Stomach (tissue), 4 donors: ENCODE measurements at regions not wholly inside any gene's neighbourhood (a gene's known extent, or its start where the extent isn't known, plus 50 kb on each side); places are given as distances from the start of the nearest gene placed in this dataset.

Source experiments
- EP300 ChIP-seq: sonication (generic); formaldehyde crosslinking; IDR thresholded peaks from one replicate; pipeline ENCODE4 v1.6.1; 2017; ENCODE audit warnings: antibody characterized with exemption
- POLR2A ChIP-seq, 4 donors: fragments of 450-650 bp; IDR thresholded peaks; one replicate each; pipeline ENCODE4 v1.6.1; 2016; ENCODE audit warnings: antibody characterized with exemption in 4 of 4, control low read depth in 2 of 4, mild to moderate bottlenecking in 1 of 4, moderate library complexity in 1 of 4
- POLR2AphosphoS5 ChIP-seq, 3 donors: sonication (generic); formaldehyde crosslinking; IDR thresholded peaks; one replicate each; pipeline ENCODE4 v1.6.1; 2016; ENCODE audit warnings: antibody characterized with exemption in 3 of 3
- TF ChIP-seq, protein P1 (sequence below), 7 experiments: fragments of 450-650 bp in 4 of 7; fragments of 200-600 bp in 3 of 7; sonication (generic) in 3 of 7; IDR thresholded peaks; one replicate each; pipeline ENCODE4 v1.5.1; 2016 to 2019; ENCODE audit warnings: antibody characterized with exemption in 7 of 7, control low read depth in 2 of 7, mild to moderate bottlenecking in 1 of 7

DNA sequence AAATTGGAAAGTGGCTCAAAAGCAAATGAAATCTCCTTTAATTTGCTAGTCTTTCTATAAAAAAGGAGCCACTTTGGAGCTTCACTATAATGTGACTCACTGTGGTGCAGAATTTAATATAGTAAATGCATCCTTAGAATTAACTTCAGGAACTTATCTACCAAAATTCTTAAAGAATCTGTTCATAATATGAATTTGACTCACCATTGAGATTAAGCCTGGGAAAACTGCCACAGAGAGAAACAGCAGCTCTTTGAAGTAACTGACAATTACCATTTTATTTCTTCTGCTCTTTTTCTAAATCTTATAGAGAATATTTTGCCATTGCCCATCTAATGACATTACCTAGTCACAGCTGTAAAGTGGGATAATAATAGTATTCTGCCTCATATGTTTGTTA is 211.9 kb upstream of the CDH6 start:
- TF ChIP-seq, protein P1, sequence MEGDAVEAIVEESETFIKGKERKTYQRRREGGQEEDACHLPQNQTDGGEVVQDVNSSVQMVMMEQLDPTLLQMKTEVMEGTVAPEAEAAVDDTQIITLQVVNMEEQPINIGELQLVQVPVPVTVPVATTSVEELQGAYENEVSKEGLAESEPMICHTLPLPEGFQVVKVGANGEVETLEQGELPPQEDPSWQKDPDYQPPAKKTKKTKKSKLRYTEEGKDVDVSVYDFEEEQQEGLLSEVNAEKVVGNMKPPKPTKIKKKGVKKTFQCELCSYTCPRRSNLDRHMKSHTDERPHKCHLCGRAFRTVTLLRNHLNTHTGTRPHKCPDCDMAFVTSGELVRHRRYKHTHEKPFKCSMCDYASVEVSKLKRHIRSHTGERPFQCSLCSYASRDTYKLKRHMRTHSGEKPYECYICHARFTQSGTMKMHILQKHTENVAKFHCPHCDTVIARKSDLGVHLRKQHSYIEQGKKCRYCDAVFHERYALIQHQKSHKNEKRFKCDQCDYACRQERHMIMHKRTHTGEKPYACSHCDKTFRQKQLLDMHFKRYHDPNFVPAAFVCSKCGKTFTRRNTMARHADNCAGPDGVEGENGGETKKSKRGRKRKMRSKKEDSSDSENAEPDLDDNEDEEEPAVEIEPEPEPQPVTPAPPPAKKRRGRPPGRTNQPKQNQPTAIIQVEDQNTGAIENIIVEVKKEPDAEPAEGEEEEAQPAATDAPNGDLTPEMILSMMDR (IDR thresholded peaks at IDR 0.05): no peak
- TF ChIP-seq POLR2A (IDR thresholded peaks at IDR 0.05) (no peak), POLR2AphosphoS5 (IDR thresholded peaks at IDR 0.05) (no peak), EP300 (no peak)
